Sigmoid colon (tissue), 4 donors: ENCODE measurements at regions not wholly inside any gene's neighbourhood (a gene's known extent, or its start where the extent isn't known, plus 50 kb on each side); places are given as distances from the start of the nearest gene placed in this dataset.

Experiments used
- CTCF ChIP-seq, 4 experiments: fragments of 450-650 bp in 3 of 4; fragments of 200-600 bp in 1 of 4; IDR thresholded peaks; one replicate each; pipeline ENCODE4 v1.5.1; 2016 to 2019; ENCODE audit warnings: antibody characterized with exemption in 4 of 4, mild to moderate bottlenecking in 3 of 4, moderate library complexity in 2 of 4
- EP300 ChIP-seq, 4 donors: sonication (generic); formaldehyde crosslinking; IDR thresholded peaks; one replicate each; pipeline ENCODE4 v1.6.1; 2017; ENCODE audit warnings: antibody characterized with exemption in 4 of 4
- POLR2A ChIP-seq, 2 donors: fragments of 450-650 bp; IDR thresholded peaks; one replicate each; pipeline ENCODE4 v1.6.1; 2016; ENCODE audit warnings: antibody characterized with exemption in 2 of 2, mild to moderate bottlenecking in 2 of 2, moderate library complexity in 2 of 2
- POLR2AphosphoS5 ChIP-seq, 4 donors: sonication (generic); formaldehyde crosslinking; IDR thresholded peaks; one replicate each; pipeline ENCODE4 v1.6.1; 2017; ENCODE audit warnings: antibody characterized with exemption in 4 of 4

GRCh38 chr16:51755577-51756355 lies 604.7 kb upstream of the SALL1 start:
- TF ChIP-seq CTCF (IDR thresholded peaks at IDR 0.05) (no peak), POLR2AphosphoS5 (IDR thresholded peaks at IDR 0.05) (no peak), EP300 (IDR thresholded peaks at IDR 0.05) (no peak), POLR2A (IDR thresholded peaks at IDR 0.05) (no peak)
